GM23248 (cell line): ENCODE measurements at regions not wholly inside any gene's neighbourhood (a gene's known extent, or its start where the extent isn't known, plus 50 kb on each side); places are given as distances from the start of the nearest gene placed in this dataset.

Source experiments
- EZH2 ChIP-seq: fragments of 200-600 bp; sonication (generic); IDR thresholded peaks from 2 replicates; pipeline ENCODE4 v1.6.1; 2018; ENCODE audit warnings: antibody characterized with exemption, mild to moderate bottlenecking; ENCODE audit not compliant: insufficient read depth, poor library complexity, severe bottlenecking
- EZH2phosphoT487 ChIP-seq: fragments of 200-600 bp; sonication (generic); IDR thresholded peaks from 2 replicates; pipeline ENCODE4 v1.6.1; 2018; ENCODE audit warnings: antibody characterized with exemption, moderate library complexity, mild to moderate bottlenecking, low read depth; ENCODE audit not compliant: insufficient read depth

DNA sequence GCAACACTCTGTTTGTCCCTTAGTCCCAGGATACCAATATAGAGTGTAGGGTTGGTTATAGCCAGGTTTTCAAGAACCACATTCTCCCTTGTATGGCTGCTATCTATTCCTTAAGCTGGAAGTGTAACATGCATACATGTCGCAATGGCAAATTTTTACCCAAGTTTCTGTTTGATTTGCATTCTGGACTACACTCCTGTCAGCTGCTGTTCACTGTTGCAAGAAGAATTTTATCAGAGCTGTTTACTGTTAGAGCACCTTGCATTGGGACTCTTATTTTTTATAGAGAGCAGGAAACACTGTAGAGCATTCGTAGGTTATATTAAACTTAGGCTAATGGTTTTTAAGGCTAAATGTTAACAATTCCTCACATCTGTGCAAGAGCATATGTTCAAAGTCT, 376.0 kb upstream of the LRFN5 start:
- no peak for TF ChIP-seq EZH2
- TF ChIP-seq EZH2phosphoT487, result no peak
